Common myeloid progenitor, CD34-positive (primary cell): ENCODE measurements at regions not wholly inside any gene's neighbourhood (a gene's known extent, or its start where the extent isn't known, plus 50 kb on each side); places are given as distances from the start of the nearest gene placed in this dataset.
"Not testable (repeated sequence)": the region's sequence is repeated elsewhere in the genome, so short reads cannot be mapped to it uniquely, and the experiment has no call there.

Experiments
- CTCF ChIA-PET: fragments of 350-600 bp; sonication (Branson Sonifier 250); formaldehyde crosslinking; loops from one replicate; lab custom pipeline; 2021; ENCODE audit warnings: antibody characterized with exemption; lab: Charles Lee
- POLR2A ChIA-PET: fragments of 350-600 bp; sonication (Branson Sonifier 250); formaldehyde crosslinking; loops from one replicate; lab custom pipeline; 2021; ENCODE audit warnings: antibody characterized with exemption; lab: Charles Lee
- DNase-seq, 3 donors: peaks; one replicate each; pipeline versions ENCODE4 v3.0.0 to v3.0.0-alpha.2; 2013
- H3K27ac ChIP-seq, 2 experiments: 1 replicate in 1 of 2; 2 replicates in 1 of 2; pipeline ENCODE4 v1.7.0; 2013; ENCODE audit warnings: inconsistent platforms in 2 of 2, low read length in 2 of 2, mild to moderate bottlenecking in 2 of 2, low read depth in 1 of 2, moderate library complexity in 1 of 2; ENCODE audit not compliant: severe bottlenecking in 2 of 2, insufficient read depth in 1 of 2, poor library complexity in 1 of 2
- H3K27me3 ChIP-seq, 5 experiments: replicated peaks in 2 of 5; 1 replicate in 3 of 5; 2 replicates in 2 of 5; pipeline versions ENCODE4 v1.6.1 to v1.7.0; 2013; ENCODE audit warnings: low read length in 4 of 5, mild to moderate bottlenecking in 2 of 5, moderate library complexity in 2 of 5, inconsistent platforms in 1 of 5; ENCODE audit not compliant: insufficient read depth in 5 of 5, control insufficient read depth in 4 of 5
- H3K36me3 ChIP-seq, 4 experiments: 1 replicate in 2 of 4; 2 replicates in 2 of 4; pipeline versions ENCODE4 v1.6.1 to v1.7.0; 2013; ENCODE audit warnings: low read length in 3 of 4, control low read depth in 1 of 4, mild to moderate bottlenecking in 1 of 4; ENCODE audit not compliant: control insufficient read depth in 4 of 4, insufficient read depth in 4 of 4
- H3K4me1 ChIP-seq, 4 experiments: 1 replicate in 3 of 4; 2 replicates in 1 of 4; pipeline versions ENCODE4 v1.6.1 to v1.7.1; 2013; ENCODE audit warnings: low read length in 3 of 4, mild to moderate bottlenecking in 3 of 4, control low read depth in 1 of 4, inconsistent platforms in 1 of 4, moderate library complexity in 1 of 4; ENCODE audit not compliant: control insufficient read depth in 4 of 4, insufficient read depth in 4 of 4; ENCODE audit errors: control extremely low read depth in 1 of 4
- H3K4me3 ChIP-seq, 7 experiments: 1 replicate in 4 of 7; 2 replicates in 3 of 7; pipeline versions ENCODE4 v1.5.1 to v1.7.0; 2013; ENCODE audit warnings: mild to moderate bottlenecking in 7 of 7, low read length in 6 of 7, moderate library complexity in 6 of 7, inconsistent platforms in 2 of 7, low read depth in 2 of 7, control low read depth in 1 of 7; ENCODE audit not compliant: insufficient read depth in 4 of 7, control insufficient read depth in 1 of 7; ENCODE audit errors: extremely low read depth in 1 of 7
- H3K9me3 ChIP-seq, 5 experiments: 1 replicate in 4 of 5; 2 replicates in 1 of 5; pipeline versions ENCODE4 v1.6.1 to v1.7.1; 2013; ENCODE audit warnings: low read length in 4 of 5, mild to moderate bottlenecking in 2 of 5, inconsistent platforms in 1 of 5, low read depth in 1 of 5, moderate library complexity in 1 of 5; ENCODE audit not compliant: control insufficient read depth in 4 of 5, insufficient read depth in 2 of 5; ENCODE audit errors: control extremely low read depth in 1 of 5
- WGBS: methylation state at CpG from one replicate; pipeline ENCODE4 v1.1.5; 2013; ENCODE audit not compliant: insufficient coverage; 5-methylcytosine and 5-hydroxymethylcytosine counted together

DNA sequence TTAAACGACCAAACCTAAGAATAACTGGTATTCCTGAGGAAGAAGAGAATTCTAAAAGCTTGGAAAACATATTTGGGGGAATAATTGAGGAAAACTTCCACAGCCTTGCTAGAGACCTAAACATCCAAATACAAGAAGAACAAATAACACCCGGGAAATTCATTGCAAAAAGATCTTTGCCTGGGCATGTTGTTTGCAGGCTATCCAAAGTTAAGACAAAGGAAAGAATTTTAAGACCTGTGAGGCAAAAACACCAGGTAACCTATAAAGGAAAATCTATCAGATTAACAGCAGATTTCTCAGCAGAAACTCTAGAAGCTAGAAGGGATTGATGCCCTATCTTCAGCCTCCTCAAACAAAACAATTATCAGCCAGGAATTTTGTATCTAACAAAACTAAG, 82.2 kb upstream of the TRPC7 start:
- DNase-seq, H3K27ac ChIP-seq, H3K4me1 ChIP-seq, H3K36me3 ChIP-seq, H3K27me3 ChIP-seq, CTCF ChIA-PET, H3K4me3 ChIP-seq, POLR2A ChIA-PET, H3K9me3 ChIP-seq: not testable (repeated sequence)
- WGBS = no CpG with 5 or more reads among the region's 2 CpGs

DNA sequence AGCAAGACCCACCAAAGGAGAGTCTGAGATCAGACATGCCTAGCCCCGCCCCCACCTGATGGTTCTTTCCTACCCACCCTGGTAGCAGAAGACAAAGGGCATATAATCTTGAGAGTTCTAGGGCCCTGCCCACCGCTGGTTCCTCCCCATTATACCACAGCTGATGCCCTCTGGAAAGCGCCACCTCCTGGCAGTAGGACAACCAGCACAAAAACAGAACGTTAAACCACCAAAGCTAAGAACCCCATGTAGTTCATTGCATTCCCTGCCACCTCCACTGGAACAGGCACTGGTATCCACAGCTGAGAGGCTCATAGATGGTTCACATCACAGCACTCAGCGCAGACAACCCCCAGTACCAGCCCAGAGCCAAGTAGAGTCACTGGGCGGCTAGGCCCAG, 81.2 kb upstream of the TRPC7 start:
- ChIA-PET POLR2A (interaction anchor here (0.7 kb wide), 1 partner anchor 13 kb away, joined by 3 read pairs; no protein-coding TSS in a partner anchor), CTCF (no interaction called here)
- H3K9me3 ChIP-seq = peaks cover 0 to 4% (median 0%) of the 10 kb centered on the region in 5 experiments
- H3K27ac ChIP-seq = no peak overlapping the region
- 96% methylated on average over 5 of the region's 6 CpGs for WGBS
- no peaks in the 10 kb centered on the region for H3K36me3 ChIP-seq
- DNase-seq = no peak
- H3K4me3 ChIP-seq = no peak overlapping the region
- H3K4me1 ChIP-seq = no peaks in the 10 kb centered on the region
- no peaks in the 10 kb centered on the region for H3K27me3 ChIP-seq

DNA sequence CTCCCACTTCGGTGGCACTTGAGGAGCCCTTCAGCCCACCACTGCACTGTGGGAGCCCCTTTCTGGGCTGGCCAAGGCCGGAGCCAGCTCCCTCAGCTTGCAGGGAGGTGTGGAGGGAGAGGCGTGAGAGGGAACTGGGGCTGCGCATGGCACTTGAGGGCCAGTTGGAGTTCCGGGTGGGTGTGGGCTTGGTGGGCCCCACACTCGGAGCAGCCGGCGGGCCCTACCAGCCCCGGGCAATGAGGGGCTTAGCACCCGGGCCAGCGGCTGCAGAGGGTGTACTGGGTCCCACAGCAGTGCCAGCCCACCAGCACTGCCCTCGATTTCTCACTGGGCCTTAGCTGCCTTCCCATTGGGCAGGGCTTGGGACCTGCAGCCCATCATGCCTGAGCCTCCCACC, 78.8 kb upstream of the TRPC7 start:
- H3K36me3 ChIP-seq, H3K9me3 ChIP-seq, H3K27me3 ChIP-seq, H3K4me3 ChIP-seq, DNase-seq, CTCF ChIA-PET, H3K4me1 ChIP-seq, H3K27ac ChIP-seq: not testable (repeated sequence)
- WGBS = 96% methylated on average over 11 of the region's 12 CpGs
- POLR2A ChIA-PET = interaction anchor here (0.6 kb wide), 1 partner anchor 14 kb away, joined by 3 read pairs; no protein-coding TSS in a partner anchor

DNA sequence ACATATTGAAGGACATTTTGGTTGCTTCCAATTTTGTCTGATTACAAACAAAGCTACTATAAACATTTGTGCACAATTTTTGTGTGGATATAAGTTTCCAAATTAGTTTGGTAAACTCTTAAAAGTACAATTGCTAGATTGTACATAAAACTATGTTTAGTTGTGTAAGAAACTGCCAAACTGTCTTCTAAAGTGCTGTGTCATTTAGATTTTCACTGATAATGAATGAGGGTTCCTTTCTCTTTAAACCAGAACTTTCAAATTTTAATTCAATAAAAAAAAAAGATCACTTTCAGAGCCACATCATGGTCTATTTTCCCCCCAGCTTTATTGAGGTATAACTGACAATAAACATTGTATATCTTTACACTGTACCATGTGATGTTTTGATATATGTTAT, 74.0 kb upstream of the TRPC7 start:
- Histone ChIP-seq H3K4me3 (no peak overlapping the region), H3K27ac (peak overlapping the region in 1 of 2 experiments; percentile 1), H3K36me3 (no peaks in the 10 kb centered on the region), H3K9me3 (no peaks in the 10 kb centered on the region), H3K27me3 (no peaks in the 10 kb centered on the region), H3K4me1 (no peaks in the 10 kb centered on the region)
- POLR2A ChIA-PET = no interaction called here
- CTCF ChIA-PET = no interaction called here
- peak in 2 of 3 donors; percentile 26 to 50 for DNase-seq

DNA sequence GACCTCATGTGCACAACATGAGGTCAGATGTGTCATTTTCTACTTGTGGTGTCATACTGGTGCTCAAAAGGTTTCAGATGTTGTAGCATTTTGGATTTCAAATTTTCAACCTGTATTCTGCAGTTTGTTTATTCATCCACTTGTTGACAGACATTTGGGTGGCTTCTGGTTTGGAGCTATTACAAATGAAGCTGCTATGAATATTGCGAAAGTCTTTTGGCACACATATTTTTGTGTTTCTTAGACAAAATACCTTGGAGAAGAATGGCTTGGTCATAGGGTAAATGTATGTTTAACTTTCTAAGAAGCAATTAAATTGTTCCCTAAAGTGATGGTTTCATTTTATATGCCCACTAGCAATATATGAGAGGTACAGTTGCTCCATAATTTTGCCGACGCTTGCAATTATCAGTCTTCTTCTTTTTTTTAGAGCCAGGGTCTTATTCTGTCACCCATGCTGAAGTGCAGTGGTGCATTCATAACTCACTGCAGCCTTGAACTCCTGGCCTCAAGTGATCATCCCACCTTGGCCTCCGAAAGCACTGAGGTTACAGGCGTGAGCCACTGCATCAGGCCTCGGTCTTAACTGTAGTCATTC, 70.7 kb upstream of the TRPC7 start:
- Histone ChIP-seq H3K27ac (no peak overlapping the region), H3K27me3 (no peaks in the 10 kb centered on the region), H3K4me1 (no peaks in the 10 kb centered on the region), H3K4me3 (no peak overlapping the region), H3K36me3 (no peaks in the 10 kb centered on the region), H3K9me3 (no peaks in the 10 kb centered on the region)
- CTCF ChIA-PET = no interaction called here
- WGBS = 94% methylated on average over 5 of the region's 6 CpGs
- POLR2A ChIA-PET = no interaction called here
- DNase-seq = no peak

DNA sequence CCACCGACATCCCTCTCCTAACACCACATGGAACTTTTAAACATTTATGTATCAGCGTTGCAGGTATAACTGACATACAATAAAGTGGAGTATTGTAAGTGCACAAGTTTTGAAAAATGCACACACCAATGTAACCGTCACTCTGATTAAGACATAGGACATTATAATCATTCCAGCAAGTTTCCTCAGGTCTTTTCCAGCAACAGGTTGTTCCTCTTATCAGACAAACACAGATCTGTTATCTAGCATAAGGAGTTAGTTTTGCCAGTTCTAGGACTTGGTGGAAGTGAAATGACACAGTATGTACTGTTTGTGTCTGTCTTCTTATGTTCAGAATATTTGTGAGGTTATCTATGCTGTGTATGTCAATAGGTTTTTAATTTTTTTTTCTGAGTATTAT, 69.5 kb upstream of the TRPC7 start:
- ChIA-PET POLR2A (no interaction called here), CTCF (no interaction called here)
- no CpG with 5 or more reads among the region's 3 CpGs for WGBS
- Histone ChIP-seq H3K4me3 (no peak overlapping the region), H3K4me1 (no peaks in the 10 kb centered on the region), H3K27me3 (no peaks in the 10 kb centered on the region), H3K36me3 (no peaks in the 10 kb centered on the region), H3K9me3 (no peaks in the 10 kb centered on the region), H3K27ac (no peak overlapping the region)
- DNase-seq = no peak

DNA sequence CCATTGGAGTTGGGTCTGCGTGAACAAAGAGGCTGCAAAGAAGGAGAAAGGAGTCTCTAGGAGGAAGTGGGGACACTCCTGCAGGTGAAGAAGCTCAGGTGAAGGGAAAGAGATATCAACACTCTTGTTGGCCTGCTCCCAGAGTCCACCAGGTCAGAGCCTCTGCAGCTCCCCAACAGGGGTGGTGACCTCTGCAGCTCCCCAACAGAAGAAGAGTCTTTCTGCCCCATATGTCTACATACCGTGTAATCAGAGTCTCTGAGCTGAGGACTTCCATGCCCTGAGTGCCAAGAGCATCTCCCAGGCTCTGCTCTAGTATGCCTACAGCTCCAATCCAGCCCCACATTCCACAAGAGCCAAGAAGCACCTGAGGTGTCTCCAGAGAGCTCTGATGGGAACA, 67.4 kb upstream of the TRPC7 start:
- no peak overlapping the region for H3K4me3 ChIP-seq
- POLR2A ChIA-PET = no interaction called here
- CTCF ChIA-PET = interaction anchor here (0.8 kb wide), 1 partner anchor 28 kb away, joined by 3 read pairs; no protein-coding TSS in a partner anchor
- no peaks in the 10 kb centered on the region for H3K36me3 ChIP-seq
- no peaks in the 10 kb centered on the region for H3K4me1 ChIP-seq
- H3K9me3 ChIP-seq = no peaks in the 10 kb centered on the region
- no peak overlapping the region for H3K27ac ChIP-seq
- no peak for DNase-seq
- WGBS = 90% methylated on average over 2 of the region's 2 CpGs
- H3K27me3 ChIP-seq = no peaks in the 10 kb centered on the region
